RWPE2 (cell line): ENCODE measurements at regions not wholly inside any gene's neighbourhood (a gene's known extent, or its start where the extent isn't known, plus 50 kb on each side); places are given as distances from the start of the nearest gene placed in this dataset.
"Not testable (repeated sequence)": the region's sequence is repeated elsewhere in the genome, so short reads cannot be mapped to it uniquely, and the experiment has no call there.

Experiments
- ATAC-seq: fragments of 200-7000 bp; cut with Tn5 transposase; 3 replicates; pipeline ENCODE4 v1.9.1; 2021; ENCODE audit warnings: low read depth
- DNase-seq: peaks from one replicate; pipeline ENCODE4 v3.0.0-alpha.2; 2020; ENCODE audit warnings: low spot score
- H3K27ac ChIP-seq: fragments of 450-650 bp; 2 replicates; pipeline ENCODE4 v1.5.1; 2017; ENCODE audit warnings: mild to moderate bottlenecking; ENCODE audit not compliant: poor library complexity, severe bottlenecking
- H3K27me3 ChIP-seq: fragments of 250-450 bp; sonication (Bioruptor Pico); 2 replicates; pipeline ENCODE4 v1.5.1; 2021; ENCODE audit warnings: mild to moderate bottlenecking, moderate library complexity; ENCODE audit not compliant: insufficient read depth, poor library complexity, severe bottlenecking
- H3K36me3 ChIP-seq: fragments of 250-450 bp; sonication (Bioruptor Pico); 2 replicates; pipeline ENCODE4 v1.5.1; 2020; ENCODE audit warnings: low read depth, mild to moderate bottlenecking, moderate library complexity
- H3K4me1 ChIP-seq: fragments of 250-450 bp; sonication (Bioruptor Pico); 2 replicates; pipeline ENCODE4 v1.5.1; 2021; ENCODE audit warnings: mild to moderate bottlenecking, moderate library complexity; ENCODE audit not compliant: insufficient read depth, poor library complexity, severe bottlenecking
- H3K4me3 ChIP-seq: fragments of 250-450 bp; sonication (Bioruptor Pico); 2 replicates; pipeline ENCODE4 v1.5.1; 2021; ENCODE audit warnings: mild to moderate bottlenecking, moderate library complexity; ENCODE audit not compliant: severe bottlenecking
- H3K9me3 ChIP-seq: fragments of 250-450 bp; sonication (Bioruptor Pico); 2 replicates; pipeline ENCODE4 v1.5.1; 2021; ENCODE audit warnings: mild to moderate bottlenecking, moderate library complexity; ENCODE audit not compliant: severe bottlenecking
- TF ChIP-seq, protein P1 (sequence below): fragments of 450-650 bp; IDR thresholded peaks from one replicate; pipeline ENCODE4 v1.5.1; 2017; ENCODE audit warnings: mild to moderate bottlenecking, moderate library complexity; ENCODE audit not compliant: poor library complexity, severe bottlenecking

DNA sequence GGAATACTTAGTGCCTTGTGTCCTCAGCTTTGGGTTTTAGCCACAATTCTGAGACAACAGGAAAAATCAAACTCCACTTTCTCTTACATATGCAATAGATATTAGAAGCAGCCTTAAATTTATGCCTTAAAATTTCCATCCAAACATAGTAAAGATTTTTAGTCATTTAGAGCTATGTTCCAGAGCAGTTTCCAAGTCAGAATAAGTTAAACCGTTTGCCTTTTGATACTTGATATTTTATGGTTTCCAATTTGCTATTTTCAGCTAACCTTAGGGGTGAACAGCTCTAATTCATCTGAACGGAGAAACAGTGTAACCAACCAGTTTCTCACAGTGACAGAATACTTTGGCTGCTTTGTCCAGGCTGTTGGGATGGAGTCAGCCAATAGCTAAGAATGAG, 125.8 kb upstream of the RXFP1 start:
- Histone ChIP-seq H3K27ac (no peak overlapping the region), H3K9me3 (no peaks in the 10 kb centered on the region), H3K27me3 (no peaks in the 10 kb centered on the region), H3K36me3 (no peaks in the 10 kb centered on the region), H3K4me3 (no peak overlapping the region), H3K4me1 (no peaks in the 10 kb centered on the region)
- TF ChIP-seq, protein P1, sequence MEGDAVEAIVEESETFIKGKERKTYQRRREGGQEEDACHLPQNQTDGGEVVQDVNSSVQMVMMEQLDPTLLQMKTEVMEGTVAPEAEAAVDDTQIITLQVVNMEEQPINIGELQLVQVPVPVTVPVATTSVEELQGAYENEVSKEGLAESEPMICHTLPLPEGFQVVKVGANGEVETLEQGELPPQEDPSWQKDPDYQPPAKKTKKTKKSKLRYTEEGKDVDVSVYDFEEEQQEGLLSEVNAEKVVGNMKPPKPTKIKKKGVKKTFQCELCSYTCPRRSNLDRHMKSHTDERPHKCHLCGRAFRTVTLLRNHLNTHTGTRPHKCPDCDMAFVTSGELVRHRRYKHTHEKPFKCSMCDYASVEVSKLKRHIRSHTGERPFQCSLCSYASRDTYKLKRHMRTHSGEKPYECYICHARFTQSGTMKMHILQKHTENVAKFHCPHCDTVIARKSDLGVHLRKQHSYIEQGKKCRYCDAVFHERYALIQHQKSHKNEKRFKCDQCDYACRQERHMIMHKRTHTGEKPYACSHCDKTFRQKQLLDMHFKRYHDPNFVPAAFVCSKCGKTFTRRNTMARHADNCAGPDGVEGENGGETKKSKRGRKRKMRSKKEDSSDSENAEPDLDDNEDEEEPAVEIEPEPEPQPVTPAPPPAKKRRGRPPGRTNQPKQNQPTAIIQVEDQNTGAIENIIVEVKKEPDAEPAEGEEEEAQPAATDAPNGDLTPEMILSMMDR = no peak
- ATAC-seq (no peak), DNase-seq (no peak)

DNA sequence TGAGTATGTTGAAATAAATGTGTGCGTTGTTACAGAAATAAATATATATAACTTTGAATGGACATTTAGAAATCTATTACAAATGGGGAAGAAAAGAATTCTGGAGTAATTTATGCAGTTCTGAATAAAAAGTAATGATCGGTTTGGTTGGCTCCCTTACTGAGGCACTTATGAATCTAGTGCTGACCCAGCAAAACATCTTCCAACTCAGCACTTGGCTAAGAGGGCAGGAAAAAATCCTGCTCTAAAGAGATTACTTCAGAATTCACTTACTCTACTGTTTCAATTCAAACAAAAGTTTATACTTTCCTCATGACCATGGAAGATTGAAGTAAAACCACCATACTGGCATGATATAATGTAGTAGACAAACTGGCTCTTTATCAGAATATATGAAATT, 123.9 kb upstream of the RXFP1 start:
- no peaks in the 10 kb centered on the region for H3K9me3 ChIP-seq

DNA sequence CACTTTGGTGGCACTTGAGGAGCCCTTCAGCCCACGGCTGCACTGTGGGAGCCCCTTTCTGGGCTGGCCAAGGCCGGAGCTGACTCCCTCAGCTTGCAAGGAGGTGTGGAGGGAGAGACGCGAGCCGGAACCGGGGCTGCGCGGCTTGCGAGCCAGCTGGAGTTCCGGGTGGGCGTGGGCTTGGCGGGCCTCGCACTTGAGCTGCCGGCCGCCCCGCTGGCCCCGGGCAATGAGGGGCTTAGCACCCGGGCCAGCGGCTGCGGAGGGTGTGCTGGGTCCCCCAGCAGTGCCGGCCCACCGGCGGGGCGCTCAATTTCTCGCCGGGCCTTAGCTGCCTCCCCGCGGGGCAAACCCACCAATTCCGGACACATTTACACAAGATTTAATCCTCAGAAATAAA, 113.7 kb upstream of the RXFP1 start:
- DNase-seq, H3K36me3 ChIP-seq, ATAC-seq, H3K9me3 ChIP-seq, H3K27me3 ChIP-seq, H3K27ac ChIP-seq, H3K4me1 ChIP-seq, H3K4me3 ChIP-seq: not testable (repeated sequence)

More for the DNA sequence above, 123.9 kb upstream of the RXFP1 start:
- ATAC-seq = no peak
- Histone ChIP-seq H3K4me3 (no peak overlapping the region), H3K27ac (no peak overlapping the region), H3K36me3 (no peaks in the 10 kb centered on the region), H3K4me1 (no peaks in the 10 kb centered on the region), H3K27me3 (no peaks in the 10 kb centered on the region)
- TF ChIP-seq, protein P1 = no peak
- no peak for DNase-seq

DNA sequence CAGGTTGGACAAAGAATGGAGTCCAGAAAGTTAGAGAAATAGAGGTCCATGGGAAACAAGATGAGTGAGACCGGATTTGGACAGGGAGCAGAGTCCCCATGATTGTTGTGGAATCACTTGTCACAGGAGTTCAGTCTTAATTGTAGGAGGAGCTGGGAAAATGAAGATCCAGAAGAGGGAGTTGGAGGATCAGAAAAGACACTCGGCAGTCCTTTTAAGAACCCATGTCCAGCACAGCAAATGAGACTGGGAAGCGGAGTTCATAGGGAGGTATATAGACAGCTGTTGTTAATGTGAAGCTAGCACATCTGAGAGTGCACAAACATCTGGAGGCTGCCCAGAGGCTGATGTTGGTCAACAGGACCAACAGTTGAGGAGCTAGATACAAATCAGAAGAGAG, 111.4 kb upstream of the RXFP1 start:
- Histone ChIP-seq H3K9me3 (no peaks in the 10 kb centered on the region), H3K36me3 (no peaks in the 10 kb centered on the region), H3K27me3 (no peaks in the 10 kb centered on the region), H3K27ac (no peak overlapping the region), H3K4me3 (no peak overlapping the region), H3K4me1 (no peaks in the 10 kb centered on the region)
- ATAC-seq = peak; percentile 71; the same call in 2 of the 3 replicates
- DNase-seq = no peak
- TF ChIP-seq, protein P1 = peak; percentile 28

DNA sequence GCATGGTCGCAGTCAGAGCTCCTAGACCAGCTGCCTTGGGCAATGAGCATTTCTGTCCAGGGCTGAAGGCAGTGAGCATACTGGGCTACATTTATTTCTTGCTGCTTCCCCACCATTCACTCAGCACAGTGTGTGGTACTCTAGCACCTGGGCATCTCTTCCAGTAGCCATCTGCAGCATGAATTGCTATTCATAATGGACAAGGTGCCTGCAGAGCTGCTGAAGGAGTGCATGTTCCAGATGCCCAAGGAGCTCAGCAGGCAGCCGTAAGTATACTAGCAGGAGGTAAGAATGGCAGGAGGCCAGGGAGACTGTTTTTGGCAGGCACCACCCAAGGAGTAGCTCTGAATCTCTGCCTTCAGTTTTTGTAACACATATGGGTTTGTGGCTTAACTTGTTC, 110.4 kb upstream of the RXFP1 start:
- TF ChIP-seq, protein P1 = no peak
- ATAC-seq = no peak
- no peaks in the 10 kb centered on the region for H3K9me3 ChIP-seq
- H3K27me3 ChIP-seq = no peaks in the 10 kb centered on the region
- H3K36me3 ChIP-seq = no peaks in the 10 kb centered on the region
- no peak for DNase-seq
- no peak overlapping the region for H3K27ac ChIP-seq
- no peak overlapping the region for H3K4me3 ChIP-seq
- H3K4me1 ChIP-seq = no peaks in the 10 kb centered on the region

DNA sequence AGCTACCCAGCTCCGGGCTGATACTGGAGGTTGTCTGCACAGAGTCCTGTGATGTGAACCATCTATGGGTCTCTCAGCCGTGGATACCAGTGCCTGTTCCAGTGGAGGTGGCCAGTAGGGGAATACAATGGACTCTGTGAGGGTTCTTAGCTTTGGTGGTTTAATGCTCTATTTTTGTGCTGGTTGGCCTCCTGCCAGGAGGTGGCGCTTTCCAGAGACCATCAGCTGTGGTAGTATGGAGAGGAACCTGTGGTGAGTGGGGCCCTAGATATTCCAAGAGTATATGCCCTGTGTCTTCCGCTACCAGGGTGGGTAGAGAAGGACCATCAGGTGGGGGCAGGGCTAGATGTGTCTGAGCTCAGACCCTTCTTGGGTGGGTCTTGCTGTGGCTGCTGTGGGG, 103.0 kb upstream of the RXFP1 start:
- not testable (repeated sequence) for H3K27me3 ChIP-seq, ATAC-seq, H3K27ac ChIP-seq, H3K4me1 ChIP-seq, DNase-seq, H3K36me3 ChIP-seq, H3K9me3 ChIP-seq, H3K4me3 ChIP-seq
